Gastrocnemius medialis (tissue), 4 donors: ENCODE measurements at regions not wholly inside any gene's neighbourhood (a gene's known extent, or its start where the extent isn't known, plus 50 kb on each side); places are given as distances from the start of the nearest gene placed in this dataset.

Experiments used
- ATAC-seq, 2 donors: fragments of 150-250 bp; one replicate each; pipeline ENCODE4 v1.9.1; 2016
- DNase-seq, 2 donors: peaks; one replicate each; pipeline ENCODE4 v3.0.0-alpha.2; 2019
- H3K27ac ChIP-seq, 4 donors: fragments of 200-600 bp; sonication (generic); 1 replicate in 1 of 4; 2 replicates in 3 of 4; pipeline ENCODE4 v1.5.1; 2016 to 2018; ENCODE audit warnings: mild to moderate bottlenecking in 2 of 4, moderate library complexity in 1 of 4
- H3K27me3 ChIP-seq, 3 donors: fragments of 200-600 bp; sonication (generic) in 2 of 3; 1 replicate in 1 of 3; 2 replicates in 2 of 3; pipeline versions ENCODE4 v1.5.1 to v1.6.0; 2016 to 2019; ENCODE audit warnings: mild to moderate bottlenecking in 1 of 3, moderate library complexity in 1 of 3
- H3K36me3 ChIP-seq, 2 donors: fragments of 200-600 bp; sonication (generic) in 1 of 2; one replicate each; pipeline ENCODE4 v1.5.1; 2017 to 2018
- H3K4me1 ChIP-seq, 2 donors: fragments of 200-600 bp; sonication (generic) in 1 of 2; one replicate each; pipeline ENCODE4 v1.5.1; 2016 to 2017; ENCODE audit warnings: mild to moderate bottlenecking in 2 of 2
- H3K4me3 ChIP-seq, 4 donors: fragments of 200-600 bp; sonication (generic) in 3 of 4; 1 replicate in 1 of 4; 2 replicates in 3 of 4; pipeline ENCODE4 v1.5.1; 2016 to 2019; ENCODE audit warnings: mild to moderate bottlenecking in 2 of 4
- H3K9me3 ChIP-seq, 3 donors: fragments of 200-600 bp; sonication (generic) in 2 of 3; 1 replicate in 1 of 3; 2 replicates in 2 of 3; pipeline ENCODE4 v1.5.1; 2016 to 2019
- CTCF ChIP-seq, 5 experiments: fragments of 450-650 bp in 3 of 5; fragments of 200-600 bp in 2 of 5; sonication (generic) in 2 of 5; IDR thresholded peaks in 4 of 5; conservative IDR thresholded peaks in 1 of 5; 1 replicate in 4 of 5; 2 replicates in 1 of 5; pipeline ENCODE4 v1.5.1; 2016 to 2019; ENCODE audit warnings: antibody characterized with exemption in 5 of 5, mild to moderate bottlenecking in 3 of 5, moderate library complexity in 3 of 5
- POLR2A ChIP-seq, 2 donors: fragments of 450-650 bp; IDR thresholded peaks; one replicate each; pipeline ENCODE4 v1.6.1; 2017; ENCODE audit warnings: antibody characterized with exemption in 2 of 2, mild to moderate bottlenecking in 2 of 2, moderate library complexity in 2 of 2
- in situ Hi-C, 4 donors: fragments of 200-750 bp; cut with MboI; loops; one replicate each; pipeline versions ENCODE4 v1.15.0 to v1.8.0; 2017; ENCODE audit warnings: low sequenced_read_pairs in 4 of 4
- intact Hi-C: fragments of 100-400 bp; cut with DNase I; formaldehyde crosslinking; loops from one replicate; pipeline ENCODE4 v1.15.1; 2023; ENCODE audit warnings: low total_unique reads

GRCh38 chr6:21769968-21770367 lies 176.4 kb downstream of the SOX4 start:
- DNase-seq (no peak), ATAC-seq (no peak)
- TF ChIP-seq CTCF (IDR thresholded peaks at IDR 0.05 in 4 of 5, conservative IDR thresholded peaks at IDR 0.05 in 1 of 5) (no peak), POLR2A (IDR thresholded peaks at IDR 0.05) (no peak)
- Histone ChIP-seq H3K27ac (no peak overlapping the region), H3K27me3 (no peaks in the 10 kb centered on the region), H3K9me3 (no peaks in the 10 kb centered on the region), H3K4me3 (no peak overlapping the region), H3K4me1 (peaks cover 0 to 15% of the 10 kb centered on the region in 2 donors), H3K36me3 (no peaks in the 10 kb centered on the region)
- intact Hi-C loops (no loop called here), in situ Hi-C loops (no loop called here)

GRCh38 chr6:21771626-21772320 lies 178.2 kb downstream of the SOX4 start:
- Histone ChIP-seq H3K27me3 (no peaks in the 10 kb centered on the region), H3K4me3 (no peak overlapping the region), H3K36me3 (no peaks in the 10 kb centered on the region), H3K9me3 (no peaks in the 10 kb centered on the region), H3K4me1 (peaks cover 0 to 15% of the 10 kb centered on the region in 2 donors), H3K27ac (no peak overlapping the region)
- TF ChIP-seq CTCF (IDR thresholded peaks at IDR 0.05 in 4 of 5, conservative IDR thresholded peaks at IDR 0.05 in 1 of 5) (no peak), POLR2A (IDR thresholded peaks at IDR 0.05) (no peak)
- in situ Hi-C loops, result no loop called here
- intact Hi-C loops, result no loop called here
- no peak for DNase-seq
- no peak for ATAC-seq

- intact Hi-C loops (no loop called here), in situ Hi-C loops (no loop called here)
- ATAC-seq (no peak), DNase-seq (no peak)
- H3K4me1 ChIP-seq, result peaks cover 0 to 15% of the 10 kb centered on the region in 2 donors
- no peak overlapping the region for H3K27ac ChIP-seq
- no peaks in the 10 kb centered on the region for H3K9me3 ChIP-seq
- no peaks in the 10 kb centered on the region for H3K36me3 ChIP-seq
- H3K4me3 ChIP-seq, result no peak overlapping the region
- TF ChIP-seq POLR2A (IDR thresholded peaks at IDR 0.05), result no peak
- no peak for TF ChIP-seq CTCF (IDR thresholded peaks at IDR 0.05 in 4 of 5, conservative IDR thresholded peaks at IDR 0.05 in 1 of 5)
- H3K27me3 ChIP-seq, result no peaks in the 10 kb centered on the region
Measured at GRCh38 chr6:21772477-21772876, 178.9 kb downstream of the SOX4 start.

GRCh38 chr6:21772884-21773575 lies 179.5 kb downstream of the SOX4 start:
- H3K27ac ChIP-seq, result no peak overlapping the region
- in situ Hi-C loops (no loop called here), intact Hi-C loops (no loop called here)
- ATAC-seq (no peak), DNase-seq (no peak)
- H3K36me3 ChIP-seq, result no peaks in the 10 kb centered on the region
- H3K27me3 ChIP-seq, result no peaks in the 10 kb centered on the region
- peaks cover 0 to 15% of the 10 kb centered on the region in 2 donors for H3K4me1 ChIP-seq
- H3K9me3 ChIP-seq, result no peaks in the 10 kb centered on the region
- TF ChIP-seq POLR2A (IDR thresholded peaks at IDR 0.05) (no peak), CTCF (IDR thresholded peaks at IDR 0.05 in 4 of 5, conservative IDR thresholded peaks at IDR 0.05 in 1 of 5) (no peak)
- no peak overlapping the region for H3K4me3 ChIP-seq
